BJ (cell line): ENCODE measurements at regions not wholly inside any gene's neighbourhood (a gene's known extent, or its start where the extent isn't known, plus 50 kb on each side); places are given as distances from the start of the nearest gene placed in this dataset.

Experiments
- CTCF ChIA-PET: fragments of 350-600 bp; formaldehyde crosslinking; extraction: SDS; loops from one replicate; lab custom pipeline; 2021; ENCODE audit warnings: antibody characterized with exemption, inconsistent platforms; lab: Yijun Ruan, JAX
- POLR2A ChIA-PET: fragments of 300-600 bp; sonication (Branson Sonifier 250); formaldehyde crosslinking; extraction: SDS; loops from one replicate; lab custom pipeline; 2021; ENCODE audit warnings: antibody characterized with exemption; lab: Charles Lee
- DNase-seq: peaks from one replicate; pipeline ENCODE4 v3.0.0-alpha.2; 2011; ENCODE audit warnings: low read depth
- H3K27me3 ChIP-seq: 2 replicates; pipeline ENCODE4 v1.6.0; 2011; ENCODE audit warnings: low read length; ENCODE audit not compliant: control insufficient read depth, insufficient read depth
- H3K36me3 ChIP-seq: 2 replicates; pipeline ENCODE4 v1.5.1; 2011; ENCODE audit warnings: low read length; ENCODE audit not compliant: control insufficient read depth, insufficient read depth
- H3K4me3 ChIP-seq: 2 replicates; pipeline ENCODE4 v1.5.1; 2011; ENCODE audit warnings: low read depth, mild to moderate bottlenecking, control low read depth, low read length
- TF ChIP-seq, protein P1 (sequence below): IDR thresholded peaks from 2 replicates; pipeline ENCODE4 v1.5.1; 2011; ENCODE audit warnings: low read depth, mild to moderate bottlenecking, control low read depth, inconsistent platforms, low read length, moderate library complexity; ENCODE audit not compliant: insufficient read depth

DNA sequence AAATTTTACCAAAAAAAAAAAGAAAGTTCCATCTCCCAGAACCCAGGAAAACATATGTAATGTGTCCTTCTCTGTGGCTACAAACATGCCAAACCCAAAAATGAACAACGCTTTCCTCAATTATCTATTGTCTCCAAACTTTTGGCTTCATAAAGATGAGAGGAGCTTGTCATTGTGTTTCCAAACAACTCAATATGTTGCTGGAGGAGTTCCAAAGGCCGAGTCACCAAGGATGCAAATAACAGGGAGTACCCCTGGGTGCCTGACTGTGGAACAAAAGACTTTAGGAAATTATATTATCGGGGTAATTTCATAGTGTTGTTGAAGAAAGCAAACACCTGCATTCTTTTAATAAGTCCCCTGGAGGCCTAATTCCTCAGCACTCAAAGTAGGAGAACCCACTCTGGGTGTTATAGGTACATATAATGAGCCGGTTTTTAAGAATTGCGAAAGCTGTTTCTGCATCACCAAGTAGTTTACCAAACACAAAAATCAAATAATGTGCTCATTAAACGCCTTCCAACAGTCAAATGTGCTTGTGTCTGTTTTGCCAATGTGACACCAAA lies 206.3 kb upstream of the PRICKLE2 start:
- POLR2A ChIA-PET: no interaction called here
- peaks cover 3% of the 10 kb centered on the region for H3K27me3 ChIP-seq
- TF ChIP-seq, protein P1, sequence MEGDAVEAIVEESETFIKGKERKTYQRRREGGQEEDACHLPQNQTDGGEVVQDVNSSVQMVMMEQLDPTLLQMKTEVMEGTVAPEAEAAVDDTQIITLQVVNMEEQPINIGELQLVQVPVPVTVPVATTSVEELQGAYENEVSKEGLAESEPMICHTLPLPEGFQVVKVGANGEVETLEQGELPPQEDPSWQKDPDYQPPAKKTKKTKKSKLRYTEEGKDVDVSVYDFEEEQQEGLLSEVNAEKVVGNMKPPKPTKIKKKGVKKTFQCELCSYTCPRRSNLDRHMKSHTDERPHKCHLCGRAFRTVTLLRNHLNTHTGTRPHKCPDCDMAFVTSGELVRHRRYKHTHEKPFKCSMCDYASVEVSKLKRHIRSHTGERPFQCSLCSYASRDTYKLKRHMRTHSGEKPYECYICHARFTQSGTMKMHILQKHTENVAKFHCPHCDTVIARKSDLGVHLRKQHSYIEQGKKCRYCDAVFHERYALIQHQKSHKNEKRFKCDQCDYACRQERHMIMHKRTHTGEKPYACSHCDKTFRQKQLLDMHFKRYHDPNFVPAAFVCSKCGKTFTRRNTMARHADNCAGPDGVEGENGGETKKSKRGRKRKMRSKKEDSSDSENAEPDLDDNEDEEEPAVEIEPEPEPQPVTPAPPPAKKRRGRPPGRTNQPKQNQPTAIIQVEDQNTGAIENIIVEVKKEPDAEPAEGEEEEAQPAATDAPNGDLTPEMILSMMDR: no peak
- H3K36me3 ChIP-seq: no peaks in the 10 kb centered on the region
- CTCF ChIA-PET: interaction anchor here (0.6 to 0.8 kb wide), 2 partner anchors 31 to 1028 kb away, joined by 3 to 5 read pairs; no protein-coding TSS in a partner anchor
- H3K4me3 ChIP-seq: no peak overlapping the region
- DNase-seq: no peak

DNA sequence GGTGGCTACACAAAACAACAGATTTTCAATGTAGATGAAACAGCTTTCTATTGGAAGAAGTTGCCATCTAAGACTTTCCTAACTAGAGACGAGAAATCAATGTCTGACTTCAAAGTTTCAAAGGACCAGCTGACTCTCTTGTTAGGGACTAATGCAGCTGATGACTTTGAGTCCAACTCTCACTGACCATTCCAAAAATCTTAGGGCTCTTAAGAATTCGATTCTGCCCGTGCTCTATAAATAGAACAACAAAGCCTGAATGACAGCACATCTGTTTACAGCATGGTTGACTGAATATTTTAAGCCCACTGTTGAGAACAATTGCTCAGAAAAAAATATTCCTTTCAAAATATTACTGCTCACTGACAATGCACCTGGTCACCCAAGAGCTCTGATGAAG lies 202.4 kb upstream of the PRICKLE2 start:
- no peak for DNase-seq
- Histone ChIP-seq H3K27me3 (peaks cover 7% of the 10 kb centered on the region), H3K4me3 (no peak overlapping the region), H3K36me3 (no peaks in the 10 kb centered on the region)
- CTCF ChIA-PET: interaction anchor here (0.6 kb wide), 1 partner anchor 143 kb away, joined by 3 read pairs; no protein-coding TSS in a partner anchor
- TF ChIP-seq, protein P1: no peak
- POLR2A ChIA-PET: no interaction called here

DNA sequence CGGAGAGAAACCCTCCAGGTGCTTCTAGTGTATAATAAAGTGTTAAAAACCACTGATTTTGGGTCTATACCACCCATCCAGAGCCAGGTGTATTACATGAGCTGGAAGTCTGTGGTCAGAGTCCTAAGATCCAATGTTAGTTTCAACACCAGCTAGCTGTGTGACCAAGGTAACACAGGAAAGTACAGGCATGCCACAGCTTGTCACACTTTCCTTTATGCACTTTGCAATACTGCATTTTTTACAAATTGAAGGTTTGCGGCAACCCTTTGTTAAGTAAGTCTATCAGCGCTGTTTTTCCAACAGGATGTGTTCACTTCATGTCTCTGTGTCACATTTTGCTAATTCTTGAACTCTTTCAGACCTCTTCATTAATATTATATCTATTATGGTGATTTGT lies 201.3 kb upstream of the PRICKLE2 start:
- no peak overlapping the region for H3K4me3 ChIP-seq
- no peak for DNase-seq
- CTCF ChIA-PET: no interaction called here
- TF ChIP-seq, protein P1: no peak
- peaks cover 7% of the 10 kb centered on the region for H3K27me3 ChIP-seq
- POLR2A ChIA-PET: no interaction called here
- no peaks in the 10 kb centered on the region for H3K36me3 ChIP-seq

DNA sequence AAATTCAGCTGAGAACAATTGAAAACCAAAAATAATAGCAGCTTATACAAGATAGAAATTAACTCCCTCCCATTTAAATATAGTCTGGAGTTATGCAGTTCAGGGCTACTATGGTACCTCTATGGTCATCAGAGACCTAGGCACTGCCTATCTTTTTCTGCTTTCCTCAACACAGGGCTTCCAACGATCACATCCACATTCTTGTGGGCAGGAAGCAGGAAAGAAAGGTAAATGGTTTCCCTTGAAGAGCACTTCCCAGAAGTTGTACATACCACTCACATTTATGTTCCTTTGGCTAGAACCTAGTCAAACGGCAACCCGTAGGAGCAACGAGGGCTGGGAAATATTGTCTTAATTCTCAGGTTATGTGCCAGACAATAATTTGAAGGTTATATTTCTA lies 197.7 kb upstream of the PRICKLE2 start:
- no peak for DNase-seq
- POLR2A ChIA-PET: no interaction called here
- Histone ChIP-seq H3K36me3 (no peaks in the 10 kb centered on the region), H3K27me3 (peaks cover 7% of the 10 kb centered on the region), H3K4me3 (no peak overlapping the region)
- TF ChIP-seq, protein P1: no peak
- CTCF ChIA-PET: no interaction called here

DNA sequence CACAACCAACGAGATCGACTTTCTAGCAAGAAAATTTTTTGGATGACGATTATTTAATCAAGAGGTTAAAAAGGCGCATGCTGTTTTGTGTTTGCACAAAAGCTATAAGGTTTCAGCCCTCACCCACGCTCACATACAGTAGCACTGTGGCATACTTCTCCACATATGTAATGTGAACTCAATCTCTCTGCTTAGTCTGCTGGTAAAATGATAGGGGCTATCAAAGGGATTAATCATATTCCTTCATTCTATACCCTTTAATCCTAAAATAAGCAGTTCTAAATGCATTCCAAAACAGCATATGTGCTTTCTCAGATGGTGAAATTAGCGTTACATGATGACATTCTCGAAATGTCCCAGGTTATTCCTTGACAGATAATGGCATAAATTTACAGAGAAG lies 196.9 kb upstream of the PRICKLE2 start:
- no peak for DNase-seq
- TF ChIP-seq, protein P1: no peak
- ChIA-PET CTCF (no interaction called here), POLR2A (no interaction called here)
- Histone ChIP-seq H3K36me3 (no peaks in the 10 kb centered on the region), H3K27me3 (peaks cover 5% of the 10 kb centered on the region), H3K4me3 (no peak overlapping the region)
